H1 (cell line): ENCODE measurements at regions not wholly inside any gene's neighbourhood (a gene's known extent, or its start where the extent isn't known, plus 50 kb on each side); places are given as distances from the start of the nearest gene placed in this dataset.

Experiments
- CTCF ChIA-PET: fragments of 300-600 bp; sonication (Branson Sonifier 250); formaldehyde crosslinking; loops from one replicate; lab custom pipeline; 2021; ENCODE audit not compliant: partially characterized antibody; lab: Charles Lee
- POLR2A ChIA-PET: fragments of 300-600 bp; sonication (Branson Sonifier 250); formaldehyde crosslinking; loops from one replicate; lab custom pipeline; 2021; ENCODE audit warnings: inconsistent platforms; ENCODE audit not compliant: partially characterized antibody; lab: Charles Lee
- DNase-seq, 2 experiments: peaks; one replicate each; pipeline versions ENCODE4 v3.0.0 to v3.0.0-alpha.2; 2010 to 2022; ENCODE audit warnings: low spot score in 2 of 2, low read depth in 1 of 2, mixed read lengths in 1 of 2
- FAIRE-seq: peaks from 2 replicates; lab custom pipeline; 2011; peaks lifted over from hg19 to GRCh38; lab: Jason Lieb, UNC
- H2AFZ ChIP-seq: 2 replicates; pipeline ENCODE4 v1.8.1; 2012; ENCODE audit warnings: low read length, inconsistent platforms
- H2AK5ac ChIP-seq: 2 replicates; pipeline ENCODE4 v1.6.1; 2013; ENCODE audit warnings: low read depth, low read length
- H2BK120ac ChIP-seq: replicated peaks from 2 replicates; pipeline ENCODE3; 2013; ENCODE audit warnings: low read depth, low read length, inconsistent platforms
- H2BK12ac ChIP-seq: 2 replicates; pipeline ENCODE4 v1.6.1; 2013; ENCODE audit warnings: low read depth, low read length
- H2BK15ac ChIP-seq: 2 replicates; pipeline ENCODE4 v1.6.1; 2013; ENCODE audit warnings: low read length
- H2BK20ac ChIP-seq: 2 replicates; pipeline ENCODE4 v1.6.1; 2013; ENCODE audit warnings: low read length
- H2BK5ac ChIP-seq: 2 replicates; pipeline ENCODE4 v1.6.1; 2013; ENCODE audit warnings: low read depth, low read length
- H3K14ac ChIP-seq: 2 replicates; pipeline ENCODE4 v1.6.1; 2013; ENCODE audit warnings: inconsistent platforms; ENCODE audit not compliant: insufficient read length
- H3K18ac ChIP-seq: 2 replicates; pipeline ENCODE4 v1.6.1; 2013; ENCODE audit warnings: low read length; ENCODE audit errors: extremely low read depth
- H3K23ac ChIP-seq: 2 replicates; pipeline ENCODE4 v1.6.1; 2013; ENCODE audit warnings: inconsistent platforms; ENCODE audit not compliant: insufficient read length
- H3K23me2 ChIP-seq: 2 replicates; pipeline ENCODE4 v1.6.1; 2013; ENCODE audit warnings: low read depth, low read length
- H3K27ac ChIP-seq: 2 replicates; pipeline ENCODE4 v1.6.1; 2011; ENCODE audit warnings: low read depth, low read length, inconsistent platforms
- H3K27me3 ChIP-seq, 4 experiments: replicated peaks in 1 of 4; 1 replicate in 1 of 4; 2 replicates in 3 of 4; pipeline versions ENCODE4 v1.6.1 to v1.8.1; 2011 to 2013; ENCODE audit warnings: low read length in 3 of 4, mild to moderate bottlenecking in 3 of 4, inconsistent platforms in 2 of 4, mixed read lengths in 2 of 4, moderate library complexity in 1 of 4; ENCODE audit not compliant: control insufficient read depth in 3 of 4, insufficient read depth in 3 of 4; ENCODE audit errors: extremely low read depth in 1 of 4
- H3K36me3 ChIP-seq, 4 experiments: 2 replicates each; pipeline versions ENCODE4 v1.6.1 to v1.8.1; 2011 to 2013; ENCODE audit warnings: mild to moderate bottlenecking in 4 of 4, low read length in 3 of 4, moderate library complexity in 2 of 4, control low read depth in 1 of 4, inconsistent platforms in 1 of 4; ENCODE audit not compliant: insufficient read depth in 4 of 4, control insufficient read depth in 2 of 4
- H3K4ac ChIP-seq: replicated peaks from 2 replicates; pipeline ENCODE3; 2013; ENCODE audit warnings: low read length, low read depth, mixed read lengths, inconsistent platforms; ENCODE audit not compliant: insufficient read length
- H3K4me1 ChIP-seq, 4 experiments: replicated peaks in 1 of 4; 1 replicate in 1 of 4; 2 replicates in 3 of 4; pipeline versions ENCODE4 v1.6.1 to v1.8.1; 2011 to 2013; ENCODE audit warnings: low read length in 3 of 4, inconsistent platforms in 2 of 4, mixed read lengths in 1 of 4; ENCODE audit not compliant: insufficient read depth in 4 of 4, control insufficient read depth in 3 of 4
- H3K4me2 ChIP-seq, 2 experiments: 2 replicates each; pipeline versions ENCODE4 v1.6.1 to v1.8.1; 2011 to 2013; ENCODE audit warnings: low read depth in 2 of 2, low read length in 2 of 2, control low read depth in 1 of 2, inconsistent platforms in 1 of 2, mild to moderate bottlenecking in 1 of 2; ENCODE audit not compliant: insufficient read depth in 1 of 2
- H3K4me3 ChIP-seq, 4 experiments: fragments of 200-600, 300-600 bp in 1 of 4; sonication (generic), shearing (Covaris generic), sonication (Bioruptor Twin) in 1 of 4; 2 replicates each; pipeline versions ENCODE4 v1.5.1 to v1.8.1; 2011 to 2016; ENCODE audit warnings: low read length in 4 of 4, low read depth in 3 of 4, control low read depth in 2 of 4, inconsistent platforms in 2 of 4, mild to moderate bottlenecking in 2 of 4, mixed read lengths in 1 of 4, moderate library complexity in 1 of 4; ENCODE audit not compliant: insufficient read depth in 2 of 4; ENCODE audit errors: extremely low read depth in 1 of 4
- H3K56ac ChIP-seq: replicated peaks from 2 replicates; pipeline ENCODE3; 2013; ENCODE audit warnings: low read depth, mild to moderate bottlenecking, mixed read lengths, low read length, inconsistent platforms; ENCODE audit not compliant: insufficient read length
- H3K79me1 ChIP-seq: 2 replicates; pipeline ENCODE4 v1.6.1; 2013; ENCODE audit warnings: low read depth, low read length, control low read depth
- H3K79me2 ChIP-seq, 2 experiments: 2 replicates each; pipeline versions ENCODE4 v1.6.1 to v1.8.1; 2012 to 2013; ENCODE audit warnings: low read length in 2 of 2, mild to moderate bottlenecking in 2 of 2, inconsistent platforms in 1 of 2; ENCODE audit not compliant: insufficient read depth in 2 of 2, control insufficient read depth in 1 of 2
- H3K9ac ChIP-seq, 4 experiments: replicated peaks in 1 of 4; 1 replicate in 1 of 4; 2 replicates in 3 of 4; pipeline versions ENCODE4 v1.6.1 to v1.8.1; 2011 to 2013; ENCODE audit warnings: low read depth in 3 of 4, low read length in 3 of 4, control low read depth in 2 of 4, mild to moderate bottlenecking in 2 of 4, moderate library complexity in 2 of 4, inconsistent platforms in 1 of 4; ENCODE audit errors: extremely low read depth in 1 of 4
- H3K9me3 ChIP-seq, 2 experiments: 2 replicates each; pipeline versions ENCODE4 v1.6.1 to v1.8.1; 2012 to 2013; ENCODE audit warnings: mild to moderate bottlenecking in 2 of 2, moderate library complexity in 2 of 2, control low read depth in 1 of 2, inconsistent platforms in 1 of 2, low read depth in 1 of 2, low read length in 1 of 2, mixed read lengths in 1 of 2; ENCODE audit not compliant: insufficient read depth in 2 of 2
- H4K20me1 ChIP-seq, 2 experiments: replicated peaks in 1 of 2; 2 replicates each; pipeline versions ENCODE3 to v1.8.1; 2011 to 2013; ENCODE audit warnings: inconsistent platforms in 2 of 2, low read length in 2 of 2, mild to moderate bottlenecking in 1 of 2; ENCODE audit not compliant: insufficient read depth in 2 of 2, control insufficient read depth in 1 of 2
- H4K5ac ChIP-seq: 2 replicates; pipeline ENCODE4 v1.6.1; 2013; ENCODE audit warnings: low read length, low read depth, mixed read lengths, inconsistent platforms; ENCODE audit not compliant: insufficient read length
- H4K8ac ChIP-seq: 2 replicates; pipeline ENCODE4 v1.8.0; 2013; ENCODE audit warnings: mild to moderate bottlenecking, moderate library complexity, low read length, inconsistent platforms; ENCODE audit not compliant: insufficient read depth; ENCODE audit errors: extremely low read depth
- H4K91ac ChIP-seq: replicated peaks from 2 replicates; pipeline ENCODE3; 2013; ENCODE audit warnings: low read length, mixed read lengths, inconsistent platforms; ENCODE audit not compliant: insufficient read length
- ATF2 ChIP-seq: IDR thresholded peaks from 2 replicates; pipeline ENCODE4 v1.6.1; 2012; ENCODE audit warnings: low read length, inconsistent platforms
- BRCA1 ChIP-seq: IDR thresholded peaks from 2 replicates; pipeline ENCODE4 v1.6.1; 2012; ENCODE audit warnings: low read depth, low read length, improper control_type of control experiment
- CEBPB ChIP-seq: IDR thresholded peaks from 2 replicates; pipeline ENCODE4 v1.6.1; 2012; ENCODE audit warnings: low read depth, low read length
- CHD2 ChIP-seq: IDR thresholded peaks from 2 replicates; pipeline ENCODE4 v1.6.1; 2012; ENCODE audit warnings: low read length, improper control_type of control experiment
- JUND ChIP-seq: IDR thresholded peaks from 2 replicates; pipeline ENCODE4 v1.6.1; 2011; ENCODE audit warnings: mild to moderate bottlenecking, improper control_type of control experiment, low read length
- KDM4A ChIP-seq: IDR thresholded peaks from one replicate; pipeline ENCODE4 v1.7.1; 2012; ENCODE audit warnings: low read depth, mild to moderate bottlenecking, moderate library complexity, low read length, inconsistent platforms; ENCODE audit not compliant: severe bottlenecking
- MAX ChIP-seq: IDR thresholded peaks from 2 replicates; pipeline ENCODE4 v1.6.1; 2012; ENCODE audit warnings: inconsistent platforms
- NRF1 ChIP-seq: IDR thresholded peaks from 2 replicates; pipeline ENCODE4 v1.6.1; 2011; ENCODE audit warnings: mild to moderate bottlenecking, low read depth, low read length, improper control_type of control experiment
- POLR2A ChIP-seq, 2 experiments: IDR thresholded peaks; 1 replicate in 1 of 2; 2 replicates in 1 of 2; pipeline ENCODE4 v1.6.1; 2011; ENCODE audit warnings: low read depth in 2 of 2, low read length in 2 of 2, mild to moderate bottlenecking in 2 of 2; ENCODE audit errors: control extremely low read depth in 1 of 2
- RFX5 ChIP-seq: IDR thresholded peaks from 2 replicates; pipeline ENCODE4 v1.6.1; 2011; ENCODE audit warnings: low read depth, low read length, improper control_type of control experiment, borderline replicate concordance
- SP4 ChIP-seq: IDR thresholded peaks from 2 replicates; pipeline ENCODE4 v1.6.1; 2012; ENCODE audit warnings: low read length, inconsistent platforms
- SRF ChIP-seq: IDR thresholded peaks from 2 replicates; pipeline ENCODE4 v1.6.1; 2011; ENCODE audit warnings: mild to moderate bottlenecking, low read depth, low read length, moderate library complexity
- WGBS, 2 experiments: shearing (Covaris generic) in 1 of 2; methylation state at CpG; one replicate each; pipeline versions ENCODE4 v1.1.6 to v1.1.7; 2013 to 2015; ENCODE audit warnings: low lambda C conversion rate in 2 of 2, mixed read lengths in 2 of 2, inconsistent platforms in 1 of 2, low coverage in 1 of 2, missing lambda C conversion rate in 1 of 2; ENCODE audit not compliant: insufficient replicate concordance in 2 of 2, insufficient coverage in 1 of 2, insufficient read length in 1 of 2; ENCODE audit errors: extremely low coverage in 1 of 2, missing lambda C conversion rate in 1 of 2; 5-methylcytosine and 5-hydroxymethylcytosine counted together

- FAIRE-seq (no peak), DNase-seq (no peak)
- no peak overlapping the region for H4K5ac ChIP-seq
- H3K79me2 ChIP-seq: no peaks in the 10 kb centered on the region
- H2BK12ac ChIP-seq: no peak overlapping the region
- no peak overlapping the region for H3K4ac ChIP-seq
- no peaks in the 10 kb centered on the region for H3K23me2 ChIP-seq
- H3K9ac ChIP-seq: no peak overlapping the region
- H2BK5ac ChIP-seq: no peak overlapping the region
- no peaks in the 10 kb centered on the region for H3K4me1 ChIP-seq
- POLR2A ChIA-PET: interaction anchor here (1.0 kb wide), 1 partner anchor 9 kb away, joined by 3 read pairs; no protein-coding TSS in a partner anchor
- H3K79me1 ChIP-seq: no peaks in the 10 kb centered on the region
- no peak overlapping the region for H4K8ac ChIP-seq
- CTCF ChIA-PET: interaction anchor here (0.8 kb wide), 1 partner anchor 11 kb away, joined by 4 read pairs; no protein-coding TSS in a partner anchor
- no peak overlapping the region for H2AFZ ChIP-seq
- no peaks in the 10 kb centered on the region for H3K9me3 ChIP-seq
- H3K27ac ChIP-seq: no peak overlapping the region
- no peak overlapping the region for H3K23ac ChIP-seq
- H3K27me3 ChIP-seq: no peaks in the 10 kb centered on the region
- no peak overlapping the region for H2BK15ac ChIP-seq
- H4K91ac ChIP-seq: no peak overlapping the region
- H3K36me3 ChIP-seq: no peaks in the 10 kb centered on the region
- H3K18ac ChIP-seq: no peak overlapping the region
- H4K20me1 ChIP-seq: no peaks in the 10 kb centered on the region
- no peak overlapping the region for H3K14ac ChIP-seq
- no peak overlapping the region for H2AK5ac ChIP-seq
- H2BK120ac ChIP-seq: no peak overlapping the region
- no peak overlapping the region for H2BK20ac ChIP-seq
- no peak overlapping the region for H3K4me3 ChIP-seq
- no peak overlapping the region for H3K4me2 ChIP-seq
- H3K56ac ChIP-seq: no peak overlapping the region
- WGBS, 2 experiments: 91% methylated on average over 5 of the region's 5 CpGs; no CpG with 5 or more reads in 1 of the 2 experiments
- TF ChIP-seq CEBPB (no peak), JUND (no peak), CHD2 (no peak), RFX5 (no peak), SRF (no peak), POLR2A (IDR thresholded peaks at IDR 0.05; ENCODE audit: control extremely low read depth in 1 of 2, low read depth in 2 of 2, low read length in 2 of 2) (no peak), BRCA1 (no peak), NRF1 (no peak), KDM4A (no peak), SP4 (no peak), ATF2 (no peak), MAX (no peak)
Measured at GRCh38 chr6:4341078-4341797, 205.9 kb upstream of the ECI2 start.
